Osteoblast (primary cell): ENCODE measurements at regions not wholly inside any gene's neighbourhood (a gene's known extent, or its start where the extent isn't known, plus 50 kb on each side); places are given as distances from the start of the nearest gene placed in this dataset.

ENCODE experiments used
- DNase-seq: peaks from one replicate; pipeline ENCODE4 v3.0.0; 2011; ENCODE audit warnings: low spot score, mixed read lengths; ENCODE audit not compliant: insufficient read length; ENCODE audit errors: missing footprints
- H2AFZ ChIP-seq: 2 replicates; pipeline ENCODE4 v1.6.0; 2011; ENCODE audit warnings: mild to moderate bottlenecking, low read length
- H3K27ac ChIP-seq: 2 replicates; pipeline ENCODE4 v1.5.1; 2011; ENCODE audit warnings: mild to moderate bottlenecking, low read depth, low read length, moderate library complexity
- H3K27me3 ChIP-seq: 2 replicates; pipeline ENCODE4 v1.6.0; 2012; ENCODE audit warnings: mild to moderate bottlenecking, control low read depth, inconsistent platforms, low read length, moderate library complexity; ENCODE audit not compliant: insufficient read depth
- H3K36me3 ChIP-seq: 2 replicates; pipeline ENCODE4 v1.5.1; 2011; ENCODE audit warnings: mild to moderate bottlenecking, low read length, control low read depth, moderate library complexity; ENCODE audit not compliant: insufficient read depth
- H3K4me1 ChIP-seq: 2 replicates; pipeline ENCODE4 v1.5.1; 2011; ENCODE audit warnings: mild to moderate bottlenecking, low read length, control low read depth, moderate library complexity; ENCODE audit not compliant: insufficient read depth
- H3K4me2 ChIP-seq: 2 replicates; pipeline ENCODE4 v1.6.0; 2011; ENCODE audit warnings: mild to moderate bottlenecking, low read length; ENCODE audit not compliant: insufficient read depth
- H3K4me3 ChIP-seq: fragments of 200-600 bp; sonication (generic); 3 replicates; pipeline ENCODE4 v1.5.1; 2012; ENCODE audit warnings: mild to moderate bottlenecking, low read length, inconsistent platforms; ENCODE audit not compliant: insufficient read depth
- H3K79me2 ChIP-seq: 2 replicates; pipeline ENCODE4 v1.6.0; 2012; ENCODE audit warnings: mild to moderate bottlenecking, low read length, control low read depth, inconsistent platforms; ENCODE audit not compliant: insufficient read depth
- H3K9me3 ChIP-seq: 2 replicates; pipeline ENCODE4 v1.5.1; 2011; ENCODE audit warnings: low read depth, low read length, control low read depth
- H4K20me1 ChIP-seq: 2 replicates; pipeline ENCODE4 v1.6.0; 2012; ENCODE audit warnings: mild to moderate bottlenecking, low read length, control low read depth; ENCODE audit not compliant: insufficient read depth
- CTCF ChIP-seq: IDR thresholded peaks from 2 replicates; pipeline ENCODE4 v1.5.1; 2011; ENCODE audit warnings: mild to moderate bottlenecking, low read depth, low read length, moderate library complexity; ENCODE audit errors: extremely low read depth

- peaks cover 21% of the 10 kb centered on the region for H3K4me1 ChIP-seq
- H3K36me3 ChIP-seq = no peaks in the 10 kb centered on the region
- no peaks in the 10 kb centered on the region for H3K27me3 ChIP-seq
- H2AFZ ChIP-seq = no peak overlapping the region
- H3K4me3 ChIP-seq = no peak overlapping the region
- no peak overlapping the region for H3K27ac ChIP-seq
- no peaks in the 10 kb centered on the region for H3K9me3 ChIP-seq
- H4K20me1 ChIP-seq = no peaks in the 10 kb centered on the region
- DNase-seq = no peak
- TF ChIP-seq CTCF = no peak
- H3K4me2 ChIP-seq = no peak overlapping the region
- no peaks in the 10 kb centered on the region for H3K79me2 ChIP-seq
Observed at GRCh38 chr15:62647843-62648505, 394.6 kb upstream of the TPM1 start.

DNA sequence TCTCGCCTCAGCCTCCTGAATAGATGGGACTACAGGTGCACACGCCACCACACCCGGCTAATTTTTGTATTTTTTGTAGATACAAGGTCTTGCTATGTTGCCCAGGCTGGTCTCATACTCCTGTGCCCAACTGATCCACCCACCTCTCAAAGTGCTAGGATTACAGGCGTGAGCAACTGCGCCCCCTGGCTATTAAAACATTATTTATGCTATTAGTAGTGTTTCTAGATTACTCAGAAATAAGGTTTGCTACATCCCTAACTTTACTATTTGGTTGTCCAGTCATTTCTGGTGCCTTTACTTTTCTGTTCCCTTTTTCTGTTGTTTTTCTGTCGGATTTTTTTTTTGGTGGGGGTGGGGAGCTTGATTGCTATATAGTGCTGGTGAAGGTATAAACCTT is 393.6 kb upstream of the TPM1 start:
- peaks cover 7% of the 10 kb centered on the region for H3K36me3 ChIP-seq
- DNase-seq = no peak
- no peaks in the 10 kb centered on the region for H3K9me3 ChIP-seq
- no peaks in the 10 kb centered on the region for H3K79me2 ChIP-seq
- H4K20me1 ChIP-seq = no peaks in the 10 kb centered on the region
- H2AFZ ChIP-seq = no peak overlapping the region
- no peak overlapping the region for H3K27ac ChIP-seq
- H3K27me3 ChIP-seq = no peaks in the 10 kb centered on the region
- peaks cover 21% of the 10 kb centered on the region for H3K4me1 ChIP-seq
- TF ChIP-seq CTCF = peak; percentile 22
- no peak overlapping the region for H3K4me3 ChIP-seq
- no peak overlapping the region for H3K4me2 ChIP-seq

- no peak for TF ChIP-seq CTCF
- Histone ChIP-seq H4K20me1 (no peaks in the 10 kb centered on the region), H3K4me1 (peaks cover 20% of the 10 kb centered on the region), H3K4me2 (peak overlapping the region; percentile 9), H2AFZ (no peak overlapping the region), H3K9me3 (no peaks in the 10 kb centered on the region), H3K27ac (no peak overlapping the region), H3K79me2 (no peaks in the 10 kb centered on the region), H3K27me3 (no peaks in the 10 kb centered on the region), H3K36me3 (peaks cover 10% of the 10 kb centered on the region), H3K4me3 (no peak overlapping the region)
- DNase-seq = peak; percentile 87
Observed at GRCh38 chr15:62649793-62650420, 392.6 kb upstream of the TPM1 start.

DNA sequence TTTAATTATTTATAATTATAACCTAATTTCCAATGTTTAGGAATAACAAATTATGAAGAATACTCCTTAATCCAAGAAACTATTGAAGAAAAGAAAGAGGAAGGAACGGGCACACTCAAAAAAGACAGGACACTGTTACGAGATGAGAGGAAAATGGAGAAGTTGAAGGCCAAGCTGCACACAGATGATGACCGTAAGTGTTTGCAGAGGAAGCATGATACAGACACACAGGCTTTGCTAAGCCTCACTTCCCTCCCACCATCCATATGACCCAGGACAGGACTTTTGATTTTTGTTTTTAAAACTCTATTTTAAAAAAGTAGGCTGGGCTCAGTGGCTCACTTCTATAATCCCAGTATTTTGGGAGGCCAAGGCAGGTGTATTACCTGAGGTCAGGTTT is 389.4 kb upstream of the TPM1 start:
- no peaks in the 10 kb centered on the region for H3K9me3 ChIP-seq
- no peak overlapping the region for H3K4me3 ChIP-seq
- H3K27ac ChIP-seq = no peak overlapping the region
- no peak for DNase-seq
- H3K4me2 ChIP-seq = no peak overlapping the region
- peaks cover 10% of the 10 kb centered on the region for H3K36me3 ChIP-seq
- no peaks in the 10 kb centered on the region for H3K79me2 ChIP-seq
- no peak overlapping the region for H2AFZ ChIP-seq
- no peaks in the 10 kb centered on the region for H4K20me1 ChIP-seq
- no peak for TF ChIP-seq CTCF
- no peaks in the 10 kb centered on the region for H3K27me3 ChIP-seq
- H3K4me1 ChIP-seq = peaks cover 7% of the 10 kb centered on the region
